COLO668 (cell line): ENCODE measurements at regions not wholly inside any gene's neighbourhood (a gene's known extent, or its start where the extent isn't known, plus 50 kb on each side); places are given as distances from the start of the nearest gene placed in this dataset.
"Not testable (repeated sequence)": the region's sequence is repeated elsewhere in the genome, so short reads cannot be mapped to it uniquely, and the experiment has no call there.

Experiments used
- DNase-seq: peaks from one replicate; lab custom pipeline; 2025; ENCODE audit not compliant: unreplicated experiment; lab: John Stamatoyannopoulos, UW

- DNase-seq = no peak
Observed at GRCh38 chr1:187038784-187039183, 210.0 kb downstream of the PLA2G4A start.

DNA sequence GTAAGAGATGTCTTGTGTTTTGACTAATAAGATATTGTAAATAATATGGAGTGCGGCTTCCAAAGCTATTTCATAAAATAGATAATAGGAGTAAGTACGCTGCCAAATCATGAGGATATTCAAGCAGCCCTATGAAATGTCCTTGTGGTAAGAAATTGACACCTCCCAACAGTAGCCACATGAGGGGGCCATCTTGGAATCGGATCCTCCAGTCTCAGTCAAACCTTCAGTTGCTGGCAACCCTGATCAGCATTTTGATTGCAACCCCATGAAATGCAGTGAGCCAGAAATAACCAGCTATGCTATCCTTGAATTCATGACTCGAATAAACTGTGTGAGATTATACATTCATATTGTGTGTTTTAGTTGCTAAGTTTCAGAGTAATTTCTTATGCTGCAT is 212.4 kb downstream of the PLA2G4A start:
- DNase-seq = no peak

DNA sequence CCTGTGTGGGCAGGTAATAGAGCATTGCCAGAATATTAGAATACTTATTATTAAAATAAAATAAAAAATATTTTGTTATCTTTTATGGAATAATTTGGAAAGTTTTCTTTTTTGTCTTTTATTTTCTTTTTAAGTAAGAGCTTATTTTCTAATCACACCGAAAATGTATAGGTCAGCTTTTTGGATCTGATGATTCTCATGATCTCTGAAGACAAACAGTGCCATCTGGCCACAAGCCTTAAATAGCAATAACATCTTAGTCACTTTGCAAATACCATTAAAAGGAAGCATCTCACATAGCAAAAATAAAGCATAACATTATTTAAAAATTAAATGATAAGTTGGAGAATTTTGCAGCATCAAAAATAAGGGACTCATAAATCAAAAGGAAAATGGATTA is 213.8 kb downstream of the PLA2G4A start:
- no peak for DNase-seq

DNA sequence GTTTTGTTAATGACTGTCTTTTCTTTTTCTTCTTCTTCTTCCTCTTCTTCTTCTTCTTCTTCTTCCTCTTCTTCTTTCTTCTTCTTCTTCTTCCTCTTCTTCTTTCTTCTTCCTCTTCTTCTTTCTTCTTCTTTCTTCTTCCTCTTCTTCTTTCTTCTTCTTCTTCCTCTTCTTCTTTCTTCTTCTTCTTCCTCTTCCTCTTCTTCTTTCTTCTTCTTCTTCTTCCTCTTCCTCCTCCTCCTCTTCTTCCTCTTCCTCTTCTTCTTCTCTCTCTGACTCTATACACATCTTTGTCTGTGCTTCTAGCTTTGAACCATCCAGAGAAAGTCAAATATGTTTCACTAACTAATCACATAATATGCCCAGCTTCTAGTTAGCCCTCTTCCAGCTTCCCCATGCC is 214.7 kb downstream of the PLA2G4A start:
- DNase-seq = not testable (repeated sequence)

DNA sequence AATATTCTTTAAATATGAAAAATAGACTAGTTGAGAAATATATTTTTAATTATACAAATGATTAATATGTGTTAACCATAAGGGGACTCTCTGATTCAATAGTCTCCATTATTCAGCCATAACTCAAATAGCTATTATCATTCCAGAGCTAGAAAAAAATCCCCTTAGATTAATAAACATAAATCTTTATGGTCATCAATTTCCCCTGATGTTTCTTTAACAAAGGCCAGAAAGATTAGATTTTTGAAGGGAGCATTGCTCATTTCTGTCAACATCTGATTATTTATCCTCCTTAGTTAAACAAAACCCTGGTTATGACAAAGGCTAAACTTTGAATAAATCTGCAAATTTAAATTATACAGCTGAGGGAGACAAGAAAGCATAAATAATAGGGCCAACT is 215.7 kb downstream of the PLA2G4A start:
- no peak for DNase-seq

GRCh38 chr1:187045371-187045770 is 216.6 kb downstream of the PLA2G4A start:
- DNase-seq = no peak

DNA sequence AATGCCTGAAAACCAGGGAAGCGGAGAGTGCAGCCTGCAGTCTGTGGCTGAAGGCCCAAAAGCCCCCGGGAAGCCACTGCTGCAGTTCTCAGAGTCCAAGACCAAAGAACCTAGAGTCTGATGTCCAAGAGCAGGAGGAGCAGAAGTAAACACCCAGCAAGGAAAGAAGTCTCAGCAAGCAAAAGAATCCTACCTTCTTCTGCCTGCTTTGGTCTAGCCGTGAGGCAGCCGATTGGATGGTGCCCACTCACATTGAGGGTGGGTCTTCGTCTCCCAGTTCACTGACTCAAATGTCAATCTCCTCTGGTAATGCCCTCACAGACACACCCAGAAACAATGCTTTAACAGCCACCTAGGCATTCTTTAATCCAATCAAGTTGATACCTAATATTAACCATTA is 217.5 kb downstream of the PLA2G4A start:
- no peak for DNase-seq

DNA sequence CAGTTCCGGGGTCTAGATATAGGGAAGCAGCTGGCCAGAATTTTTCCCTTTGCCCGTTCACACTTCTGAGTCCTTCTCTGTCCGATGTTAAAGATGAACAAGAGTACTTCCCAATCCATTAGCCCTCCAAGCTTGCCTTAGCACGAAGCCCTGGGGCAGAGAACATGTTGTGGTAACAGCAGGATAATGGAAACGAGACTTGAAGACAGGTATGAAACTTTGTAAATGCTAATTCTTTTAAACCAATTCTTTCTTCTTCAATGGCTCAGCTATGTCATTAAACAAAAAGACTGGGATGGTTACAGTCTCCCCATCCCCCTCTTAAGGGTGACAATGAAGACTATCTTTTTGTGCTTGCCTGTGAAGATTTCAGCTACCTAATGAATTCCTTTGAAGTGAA is 218.5 kb downstream of the PLA2G4A start:
- DNase-seq = no peak

DNA sequence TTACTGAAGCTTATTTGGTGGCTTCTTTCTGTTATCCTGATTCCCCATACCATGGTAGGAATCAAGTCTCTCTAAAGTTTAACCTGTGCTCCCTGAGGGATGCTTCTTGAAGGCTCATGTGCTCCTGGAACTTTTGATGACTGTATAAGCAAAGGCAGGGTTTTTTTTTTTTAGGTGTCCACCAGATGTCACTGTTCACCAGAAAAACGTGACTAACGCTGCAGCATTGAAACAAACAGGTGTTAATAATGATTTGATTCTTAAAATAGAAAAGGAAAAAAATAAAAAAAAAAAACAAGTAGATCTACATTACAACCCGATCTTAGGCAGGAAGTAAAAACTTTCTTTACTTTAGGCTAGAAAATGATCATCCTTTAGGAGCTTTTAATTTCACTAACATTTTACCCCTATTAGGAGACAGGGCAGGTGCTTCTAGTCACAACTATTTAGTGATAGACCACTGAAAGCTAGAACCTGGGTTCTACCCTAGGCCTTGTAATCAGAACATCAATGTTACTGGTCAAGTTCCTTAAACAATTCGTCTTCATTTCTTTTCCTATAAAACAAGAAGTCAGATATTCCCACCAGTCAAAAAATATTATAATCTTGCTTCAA is 223.0 kb downstream of the PLA2G4A start:
- peak; percentile 34 for DNase-seq

GRCh38 chr1:187053876-187054275 is 225.1 kb downstream of the PLA2G4A start:
- DNase-seq = no peak

GRCh38 chr1:187054862-187055757 is 226.4 kb downstream of the PLA2G4A start:
- no peak for DNase-seq

DNA sequence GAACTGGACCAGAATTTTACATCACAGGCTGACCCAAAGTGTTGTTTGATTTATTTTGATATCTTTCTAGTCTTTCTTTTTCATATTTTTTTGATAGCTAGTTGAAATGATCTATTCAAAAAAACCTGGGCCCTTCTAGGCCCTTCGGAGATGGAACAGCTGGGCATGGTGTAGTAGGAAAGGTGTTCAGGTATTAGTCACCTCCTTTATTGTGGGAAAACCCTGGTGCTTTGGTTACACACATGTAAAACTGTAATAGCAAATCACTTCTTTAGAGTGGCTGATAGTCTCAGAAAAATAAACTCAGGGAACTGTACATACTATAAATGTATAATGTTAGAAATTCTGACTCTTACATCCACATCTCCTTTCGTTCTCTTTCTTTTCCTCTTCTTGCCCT is 234.5 kb downstream of the PLA2G4A start:
- no peak for DNase-seq

- peak; percentile 55 for DNase-seq
Observed at GRCh38 chr1:187067160-187067559, 238.4 kb downstream of the PLA2G4A start.

GRCh38 chr1:187070076-187070475 is 241.3 kb downstream of the PLA2G4A start:
- no peak for DNase-seq

- not testable (repeated sequence) for DNase-seq
Observed at GRCh38 chr1:187072262-187073034, 243.7 kb downstream of the PLA2G4A start.

DNA sequence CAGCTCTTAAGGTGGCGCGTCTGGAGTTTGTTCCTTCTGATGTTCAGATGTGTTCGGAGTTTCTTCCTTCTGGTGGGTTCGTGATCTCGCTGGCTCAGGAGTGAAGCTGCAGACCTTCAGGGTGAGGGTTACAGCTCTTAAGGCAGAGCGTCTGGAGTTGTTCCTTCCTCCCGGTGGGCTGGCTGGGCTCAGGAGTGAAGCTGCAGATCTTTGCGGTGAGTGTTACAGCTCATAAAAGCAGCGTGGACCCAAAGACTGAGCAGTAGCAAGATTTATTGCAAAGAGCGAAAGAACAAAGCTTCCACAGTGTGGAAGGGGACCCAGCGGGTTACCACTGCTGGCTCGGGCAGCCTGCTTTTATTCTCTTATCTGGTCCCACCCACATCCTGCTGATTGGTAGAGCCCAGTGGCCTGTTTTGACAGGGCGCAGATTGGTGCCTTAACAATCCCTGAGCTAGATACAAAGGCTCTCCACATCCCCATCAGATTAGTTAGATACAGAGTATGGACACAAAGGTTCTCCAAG is 244.3 kb downstream of the PLA2G4A start:
- not testable (repeated sequence) for DNase-seq

DNA sequence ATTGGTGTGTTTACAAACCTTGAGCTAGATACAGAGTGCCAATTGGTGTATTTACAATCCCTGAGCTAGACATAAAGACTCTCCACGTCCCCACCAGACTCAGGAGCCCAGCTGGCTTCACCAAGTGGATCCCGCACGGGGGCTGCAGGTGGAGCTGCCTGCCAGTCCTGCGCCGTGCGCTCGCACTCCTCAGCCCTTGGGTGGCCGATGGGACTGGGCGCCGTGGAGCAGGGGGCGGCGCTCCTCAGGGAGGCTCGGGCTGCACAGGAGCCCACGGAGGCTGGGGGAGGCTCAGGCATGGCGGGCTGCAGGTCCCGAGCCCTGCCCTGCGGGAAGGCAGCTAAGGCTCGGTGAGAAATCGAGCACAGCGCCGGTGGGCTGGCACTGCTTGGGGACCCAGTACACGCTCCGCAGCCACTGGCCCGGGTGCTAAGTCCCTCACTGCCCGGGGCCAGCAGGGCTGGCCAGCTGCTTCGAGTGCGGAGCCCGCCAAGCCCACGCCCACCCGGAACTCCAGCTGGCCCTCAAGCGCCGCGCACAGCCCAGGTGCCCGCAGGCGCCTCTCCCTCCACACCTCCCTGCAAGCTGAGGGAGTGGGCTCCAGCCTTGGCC is 245.0 kb downstream of the PLA2G4A start:
- not testable (repeated sequence) for DNase-seq

DNA sequence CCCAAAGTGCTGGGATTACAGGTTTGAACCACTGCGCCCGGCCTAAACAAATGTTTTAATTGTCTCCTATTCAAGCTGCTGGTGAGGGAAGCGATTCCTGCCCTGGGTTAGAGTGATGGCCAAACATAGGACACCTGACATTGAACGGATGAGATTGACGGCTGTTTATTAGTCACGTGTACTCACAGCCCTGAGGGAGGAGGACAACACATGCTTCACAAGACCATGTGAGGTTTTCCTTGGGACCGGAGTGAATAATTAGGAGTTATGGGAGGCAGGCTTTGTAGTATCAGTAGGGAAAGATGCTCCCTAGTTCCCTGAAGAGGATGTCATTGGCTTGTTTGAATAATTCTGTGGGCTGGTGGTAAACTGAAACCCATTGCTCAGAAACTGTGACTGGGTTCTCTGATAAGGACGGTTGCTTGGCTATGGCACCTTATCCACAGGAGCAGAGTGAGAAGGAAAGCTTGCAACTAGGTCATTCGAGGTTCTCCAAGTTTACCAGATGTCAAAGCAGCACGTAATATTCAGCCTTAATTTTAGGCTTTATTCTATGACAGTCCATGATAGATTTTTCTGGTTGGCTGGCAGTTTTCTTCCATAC is 245.8 kb downstream of the PLA2G4A start:
- no peak for DNase-seq

DNA sequence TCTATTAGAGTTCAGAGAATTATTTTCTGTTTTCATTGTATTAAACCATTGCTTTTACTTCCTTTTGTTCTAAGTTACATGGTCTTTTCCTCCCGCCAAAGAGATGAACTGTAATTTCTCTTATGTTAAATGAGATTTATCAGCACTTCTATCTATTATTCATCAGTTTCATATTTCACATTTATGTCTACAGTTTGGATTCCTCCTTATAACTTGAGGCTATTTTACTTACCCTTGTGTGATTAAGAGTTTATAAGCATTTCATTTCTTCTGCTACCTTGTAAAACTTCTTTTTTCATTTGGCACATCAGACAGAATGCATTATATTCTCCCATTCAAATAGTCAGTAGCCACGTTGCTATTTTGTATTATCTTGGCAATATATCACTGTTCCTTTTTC is 248.2 kb downstream of the PLA2G4A start:
- DNase-seq = no peak

GRCh38 chr1:187078321-187078720 is 249.6 kb downstream of the PLA2G4A start:
- DNase-seq = no peak

DNA sequence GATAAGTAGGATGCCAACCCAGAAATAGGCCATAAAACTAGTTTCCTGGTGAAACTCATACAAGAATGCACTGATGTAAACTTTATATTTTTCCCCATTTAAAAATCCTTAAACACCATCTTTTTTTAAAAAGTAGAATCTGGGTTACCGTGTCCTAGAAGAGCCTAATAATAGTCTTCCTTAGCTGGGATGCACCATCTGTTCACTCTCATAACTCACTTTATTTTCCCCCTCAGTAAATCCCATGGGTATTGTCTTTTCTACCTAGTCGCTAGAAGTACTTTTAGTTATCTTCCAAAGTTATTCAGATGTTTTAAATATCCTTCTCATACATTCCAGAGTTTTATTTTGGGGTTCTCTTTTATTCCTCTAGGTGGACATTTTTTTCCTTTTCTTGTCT is 250.2 kb downstream of the PLA2G4A start:
- DNase-seq = no peak
